ENCODE measurements at regions not wholly inside any gene's neighbourhood (a gene's known extent, or its start where the extent isn't known, plus 50 kb on each side); places are given as distances from the start of the nearest gene placed in this dataset.

DNA sequence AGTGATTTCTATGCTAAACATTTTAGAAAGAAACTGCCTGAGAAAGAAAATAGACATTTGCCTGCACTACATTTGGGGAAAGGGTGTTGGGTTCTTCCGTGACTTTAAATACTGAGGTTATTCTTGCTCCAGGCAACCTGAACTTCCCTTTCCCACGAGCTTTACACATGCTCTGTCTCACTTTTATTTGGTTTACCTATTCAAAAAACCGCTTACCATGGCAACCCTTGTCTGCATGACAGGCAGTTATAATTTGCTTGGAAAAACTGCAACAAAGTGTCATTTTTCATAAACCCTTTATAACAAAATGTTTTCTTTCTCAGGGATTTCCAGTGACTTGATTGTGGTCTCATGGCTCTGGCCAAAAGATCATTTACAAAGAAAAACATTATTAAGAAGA, 416.3 kb upstream of the MEIS2 start:
- DNase-seq (ENCODE audit: insufficient read length, low spot score): no peak
- TF ChIP-seq, protein P1, sequence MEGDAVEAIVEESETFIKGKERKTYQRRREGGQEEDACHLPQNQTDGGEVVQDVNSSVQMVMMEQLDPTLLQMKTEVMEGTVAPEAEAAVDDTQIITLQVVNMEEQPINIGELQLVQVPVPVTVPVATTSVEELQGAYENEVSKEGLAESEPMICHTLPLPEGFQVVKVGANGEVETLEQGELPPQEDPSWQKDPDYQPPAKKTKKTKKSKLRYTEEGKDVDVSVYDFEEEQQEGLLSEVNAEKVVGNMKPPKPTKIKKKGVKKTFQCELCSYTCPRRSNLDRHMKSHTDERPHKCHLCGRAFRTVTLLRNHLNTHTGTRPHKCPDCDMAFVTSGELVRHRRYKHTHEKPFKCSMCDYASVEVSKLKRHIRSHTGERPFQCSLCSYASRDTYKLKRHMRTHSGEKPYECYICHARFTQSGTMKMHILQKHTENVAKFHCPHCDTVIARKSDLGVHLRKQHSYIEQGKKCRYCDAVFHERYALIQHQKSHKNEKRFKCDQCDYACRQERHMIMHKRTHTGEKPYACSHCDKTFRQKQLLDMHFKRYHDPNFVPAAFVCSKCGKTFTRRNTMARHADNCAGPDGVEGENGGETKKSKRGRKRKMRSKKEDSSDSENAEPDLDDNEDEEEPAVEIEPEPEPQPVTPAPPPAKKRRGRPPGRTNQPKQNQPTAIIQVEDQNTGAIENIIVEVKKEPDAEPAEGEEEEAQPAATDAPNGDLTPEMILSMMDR (IDR thresholded peaks at IDR 0.05; ENCODE audit: insufficient read depth, missing control alignments): no peak

DNA sequence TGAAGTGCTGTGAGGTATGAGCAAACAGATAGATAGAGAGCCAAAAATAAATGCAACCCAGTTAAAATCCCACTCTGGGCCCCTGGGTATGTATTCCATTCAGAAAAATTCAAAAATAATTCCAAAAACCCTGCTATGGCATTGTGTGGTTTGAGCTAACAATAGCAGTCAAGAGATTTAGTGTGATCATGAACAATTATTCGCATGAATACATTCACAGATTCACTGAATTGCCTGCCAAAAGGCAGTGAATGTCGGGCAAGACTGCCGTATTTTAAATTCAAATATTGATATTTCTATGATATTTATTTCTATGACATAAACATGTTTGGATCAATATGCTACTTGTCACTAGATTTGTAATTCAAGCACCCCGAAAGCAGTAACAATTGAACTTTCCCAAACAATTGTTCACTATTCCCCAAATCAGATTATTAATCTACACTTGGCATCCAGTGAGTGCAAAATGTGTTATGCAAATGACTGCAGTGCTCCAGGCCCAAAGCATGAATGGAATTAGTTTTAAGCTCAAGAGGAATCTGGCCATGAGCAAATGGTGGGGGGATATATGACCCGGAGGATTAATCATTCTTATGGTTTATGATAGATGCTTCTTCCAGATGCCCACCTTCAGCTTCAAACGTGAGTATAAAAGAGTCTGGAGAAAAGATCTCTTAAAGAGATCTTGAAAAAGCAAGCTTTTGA, 417.0 kb upstream of the MEIS2 start:
- TF ChIP-seq, protein P1 (IDR thresholded peaks at IDR 0.05; ENCODE audit: insufficient read depth, missing control alignments): no peak
- FAIRE-seq (no peak), DNase-seq (ENCODE audit: insufficient read length, low spot score) (no peak)

More for the DNA sequence above, 416.3 kb upstream of the MEIS2 start:
- FAIRE-seq: no peak

DNA sequence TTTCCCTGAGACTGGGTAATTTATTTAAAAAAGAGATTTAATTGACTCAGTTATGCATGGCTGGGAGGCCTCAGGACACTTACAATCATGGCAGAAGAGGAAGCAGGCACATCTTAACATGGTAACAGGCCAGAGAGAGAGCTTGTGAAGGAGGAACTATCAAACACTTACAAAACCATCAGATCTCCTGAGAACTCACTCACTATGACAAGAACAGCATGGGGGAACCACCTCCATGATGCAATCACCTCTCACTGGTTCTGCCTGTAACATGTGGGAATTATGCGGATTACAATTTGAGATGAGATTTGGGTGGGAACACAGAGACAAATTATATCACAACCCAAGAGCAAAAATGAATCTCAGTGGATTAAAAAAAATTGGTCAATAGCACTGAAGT, 416.0 kb upstream of the TMCO5A start:
- TF ChIP-seq, protein P1 (IDR thresholded peaks at IDR 0.05; ENCODE audit: insufficient read depth, missing control alignments): no peak
- DNase-seq (ENCODE audit: insufficient read length, low spot score) (no peak), FAIRE-seq (no peak)

DNA sequence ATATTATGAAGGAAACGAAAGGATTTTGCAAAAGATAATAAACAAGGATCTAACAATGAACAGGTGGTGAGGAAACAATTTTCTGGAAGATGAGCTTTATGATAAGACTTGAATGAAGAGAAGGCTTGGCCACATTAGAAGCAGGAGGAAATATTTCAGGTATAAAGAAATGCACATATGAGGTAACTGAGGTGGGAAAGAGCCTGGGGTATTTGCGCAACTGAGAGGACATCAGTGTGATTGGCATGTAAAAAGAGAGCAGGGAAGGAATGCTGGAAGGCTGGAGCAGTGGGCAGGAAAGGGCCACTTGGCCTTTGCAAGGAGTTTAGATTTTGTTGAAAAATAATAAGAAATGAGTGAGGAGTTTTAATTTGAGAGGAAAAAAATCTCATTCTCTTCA, 414.4 kb upstream of the TMCO5A start:
- FAIRE-seq (no peak), DNase-seq (ENCODE audit: insufficient read length, low spot score) (no peak)
- TF ChIP-seq, protein P1 (IDR thresholded peaks at IDR 0.05; ENCODE audit: insufficient read depth, missing control alignments): no peak

DNA sequence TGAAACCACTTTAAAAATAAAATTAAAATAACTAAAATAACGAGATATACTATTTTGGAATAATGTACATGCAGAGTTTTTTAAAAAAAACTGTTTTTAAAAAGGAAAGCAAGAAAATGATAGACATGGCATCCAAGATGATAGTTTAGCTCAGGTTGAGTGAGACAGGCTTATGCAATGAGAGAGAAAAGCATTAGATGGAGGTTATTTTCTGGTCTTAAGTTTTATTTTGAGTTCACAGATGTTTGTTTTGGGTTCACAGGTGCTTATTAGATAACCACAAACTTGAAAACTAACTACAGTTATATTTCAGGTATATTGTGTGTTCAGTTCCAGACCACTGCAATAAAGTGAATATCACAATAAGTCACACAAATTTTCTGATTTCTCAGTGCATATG, 413.6 kb upstream of the TMCO5A start:
- TF ChIP-seq, protein P1 (IDR thresholded peaks at IDR 0.05; ENCODE audit: insufficient read depth, missing control alignments): no peak
- no peak for DNase-seq (ENCODE audit: insufficient read length, low spot score)
- no peak for FAIRE-seq

DNA sequence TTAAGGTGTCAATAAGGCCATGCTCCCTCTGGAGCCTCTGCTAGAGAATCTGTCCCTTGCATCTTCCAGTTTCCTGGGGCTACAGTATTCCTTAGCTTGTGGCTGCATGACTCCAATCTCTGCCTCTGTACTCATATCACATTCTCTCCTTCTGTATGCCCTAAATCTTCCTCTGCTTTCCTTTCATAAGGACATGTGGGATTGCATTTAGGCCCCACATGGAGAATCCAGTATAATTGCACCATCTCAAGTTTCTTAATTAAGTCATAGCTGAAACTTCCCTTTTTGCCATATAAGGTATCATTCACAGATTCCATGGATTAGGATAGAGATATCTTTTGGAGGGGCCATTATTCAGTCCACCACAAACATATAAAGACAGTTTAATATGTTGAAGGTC, 409.8 kb upstream of the TMCO5A start:
- TF ChIP-seq, protein P1 (IDR thresholded peaks at IDR 0.05; ENCODE audit: insufficient read depth, missing control alignments): no peak
- no peak for DNase-seq (ENCODE audit: insufficient read length, low spot score)
- FAIRE-seq: no peak

DNA sequence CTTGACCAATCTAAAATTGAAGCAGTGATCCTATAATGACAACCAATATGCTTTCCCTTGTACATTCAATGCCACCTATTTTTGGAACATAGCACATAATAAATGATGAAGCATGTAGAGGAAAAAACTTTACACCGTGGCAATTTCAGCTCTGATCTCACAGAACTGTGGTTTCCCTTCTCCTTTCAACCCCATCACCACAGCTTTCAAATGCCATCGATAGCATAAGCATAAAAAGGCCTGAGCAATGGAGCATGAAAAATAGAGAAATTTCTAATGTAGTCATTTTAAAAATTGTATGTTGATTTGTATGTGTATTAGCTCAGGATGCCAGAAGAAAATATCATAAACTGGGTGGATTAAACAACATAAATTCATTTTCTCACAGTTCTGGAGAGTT, 406.0 kb upstream of the TMCO5A start:
- FAIRE-seq (no peak), DNase-seq (ENCODE audit: insufficient read length, low spot score) (no peak)
- TF ChIP-seq, protein P1 (IDR thresholded peaks at IDR 0.05; ENCODE audit: insufficient read depth, missing control alignments): no peak

Data from D721Med (cell line).